HG03280 (cell line): ENCODE measurements at regions not wholly inside any gene's neighbourhood (a gene's known extent, or its start where the extent isn't known, plus 50 kb on each side); places are given as distances from the start of the nearest gene placed in this dataset.
"Not testable (repeated sequence)": the region's sequence is repeated elsewhere in the genome, so short reads cannot be mapped to it uniquely, and the experiment has no call there.

ENCODE experiments used
- ATAC-seq: cut with Tn5 transposase; IDR thresholded peaks from one replicate; pipeline ENCODE4 v1.9.1; 2021; ENCODE audit warnings: mild to moderate bottlenecking, moderate library complexity; ENCODE audit not compliant: unreplicated experiment

GRCh38 chr11:106276859-106277436 is 199.5 kb downstream of the AASDHPPT start:
- no peak for ATAC-seq

- ATAC-seq = no peak
These were observed 200.0 kb downstream of the AASDHPPT start for GRCh38 chr11:106277484-106277883.

GRCh38 chr11:106278391-106278790 is 200.9 kb downstream of the AASDHPPT start:
- ATAC-seq = no peak

GRCh38 chr11:106280036-106280435 is 202.6 kb downstream of the AASDHPPT start:
- ATAC-seq = no peak

GRCh38 chr11:106281455-106282173 is 204.2 kb downstream of the AASDHPPT start:
- ATAC-seq = no peak

GRCh38 chr11:106286881-106287504 is 209.5 kb downstream of the AASDHPPT start:
- no peak for ATAC-seq

- ATAC-seq = no peak
These were observed 210.6 kb downstream of the AASDHPPT start for GRCh38 chr11:106288057-106288456.

- ATAC-seq = no peak
These were observed 211.4 kb downstream of the AASDHPPT start for GRCh38 chr11:106288822-106289387.

- no peak for ATAC-seq
These were observed 215.1 kb downstream of the AASDHPPT start for GRCh38 chr11:106292526-106292925.

- ATAC-seq = no peak
These were observed 218.5 kb downstream of the AASDHPPT start for GRCh38 chr11:106295974-106296373.

GRCh38 chr11:106302416-106302815 is 225.0 kb downstream of the AASDHPPT start:
- no peak for ATAC-seq

- no peak for ATAC-seq
These were observed 226.8 kb downstream of the AASDHPPT start for GRCh38 chr11:106304274-106304673.

GRCh38 chr11:106305458-106305857 is 228.0 kb downstream of the AASDHPPT start:
- no peak for ATAC-seq

GRCh38 chr11:106306942-106307341 is 229.5 kb downstream of the AASDHPPT start:
- no peak for ATAC-seq

GRCh38 chr11:106309070-106309684 is 231.7 kb downstream of the AASDHPPT start:
- no peak for ATAC-seq

GRCh38 chr11:106311531-106312230 is 234.2 kb downstream of the AASDHPPT start:
- no peak for ATAC-seq

GRCh38 chr11:106317208-106317773 is 239.8 kb downstream of the AASDHPPT start:
- not testable (repeated sequence) for ATAC-seq

GRCh38 chr11:106321601-106322000 is 244.1 kb downstream of the AASDHPPT start:
- no peak for ATAC-seq

- no peak for ATAC-seq
These were observed 244.6 kb downstream of the AASDHPPT start for GRCh38 chr11:106322106-106322505.

- no peak for ATAC-seq
These were observed 248.6 kb downstream of the AASDHPPT start for GRCh38 chr11:106326087-106326486.
